ENCODE measurements at regions not wholly inside any gene's neighbourhood (a gene's known extent, or its start where the extent isn't known, plus 50 kb on each side); places are given as distances from the start of the nearest gene placed in this dataset.
"Not testable (repeated sequence)": the region's sequence is repeated elsewhere in the genome, so short reads cannot be mapped to it uniquely, and the experiment has no call there.

DNA sequence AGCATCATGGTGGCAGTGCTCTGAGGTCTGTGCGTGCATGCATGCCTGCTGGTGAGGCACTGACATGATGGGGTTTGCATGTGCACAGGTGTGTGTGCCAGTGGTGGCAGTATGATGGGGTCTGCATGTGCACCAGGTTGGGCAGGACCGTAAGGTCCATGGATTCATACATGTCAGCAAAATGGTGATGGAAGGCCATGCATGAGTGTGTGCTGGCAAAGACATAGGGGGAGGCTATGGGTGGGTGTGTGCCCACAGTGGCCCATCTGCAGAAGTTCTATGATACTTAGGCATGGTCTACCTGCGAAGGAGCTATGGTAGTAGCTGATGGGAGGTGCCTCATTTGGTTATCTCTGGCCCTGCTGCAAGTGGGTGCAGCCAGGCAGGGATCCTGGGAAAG lies 348.0 kb upstream of the TARS1 start:
- no peak overlapping the region for H3K27ac ChIP-seq
- H3K36me3 ChIP-seq: no peaks in the 10 kb centered on the region
- H3K4me1 ChIP-seq: peaks cover 0 to 5% of the 10 kb centered on the region in 2 donors
- H3K9me3 ChIP-seq: no peaks in the 10 kb centered on the region
- DNase-seq (ENCODE audit: low spot score in 2 of 2): no peak
- H3K27me3 ChIP-seq: no peaks in the 10 kb centered on the region
- intact Hi-C loops (cut with DNase I): no loop called here
- TF ChIP-seq CTCF (IDR thresholded peaks at IDR 0.05): no peak
- no peak overlapping the region for H3K4me3 ChIP-seq

DNA sequence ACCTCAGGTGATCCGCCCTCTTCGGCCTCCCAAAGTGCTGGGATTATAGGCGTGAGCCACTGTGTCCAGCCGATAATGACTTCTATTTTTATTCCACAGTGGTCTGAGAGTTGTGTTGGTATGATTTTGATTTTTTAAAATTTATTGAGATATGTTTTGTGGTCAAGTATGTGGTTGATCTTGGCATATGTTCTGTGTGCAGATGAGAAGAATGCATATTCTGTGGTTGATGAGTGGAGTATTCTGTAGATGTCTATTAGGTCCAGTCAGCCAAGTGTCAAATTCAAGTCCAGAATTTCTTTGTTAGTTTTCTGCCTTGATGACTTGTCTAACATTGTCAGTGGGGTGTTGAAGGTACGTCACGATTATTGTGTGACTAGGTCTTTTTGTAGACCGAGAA lies 338.2 kb upstream of the TARS1 start:
- DNase-seq (ENCODE audit: low spot score in 2 of 2): no peak
- TF ChIP-seq CTCF (IDR thresholded peaks at IDR 0.05): no peak
- no peaks in the 10 kb centered on the region for H3K27me3 ChIP-seq
- intact Hi-C loops (cut with DNase I): no loop called here
- H3K4me1 ChIP-seq: no peaks in the 10 kb centered on the region
- no peaks in the 10 kb centered on the region for H3K36me3 ChIP-seq
- no peak overlapping the region for H3K4me3 ChIP-seq
- H3K9me3 ChIP-seq: peaks cover 0 to 9% of the 10 kb centered on the region in 2 donors
- H3K27ac ChIP-seq: no peak overlapping the region

DNA sequence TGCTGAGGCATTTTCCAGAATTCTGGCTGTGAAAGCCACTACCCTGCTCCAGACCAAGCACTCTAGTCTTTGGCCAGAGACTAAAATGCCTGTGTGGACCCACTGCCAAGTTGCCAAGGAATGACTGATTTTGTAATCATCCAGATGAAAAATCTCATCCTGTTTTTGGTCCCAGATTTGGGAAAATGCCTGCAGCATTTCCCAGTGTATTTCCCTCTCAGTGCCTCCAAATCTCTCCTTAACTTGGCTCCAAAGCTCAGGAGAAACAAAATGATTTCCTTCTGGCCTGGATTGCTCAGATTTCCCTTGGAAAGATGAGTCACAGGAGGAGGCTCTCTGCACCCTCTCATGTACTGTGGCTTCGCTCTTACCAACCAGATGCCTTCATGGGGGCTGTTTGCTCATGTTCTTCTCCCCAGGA lies 335.2 kb upstream of the TARS1 start:
- no peak for DNase-seq (ENCODE audit: low spot score in 2 of 2)
- Histone ChIP-seq H3K27ac (peak overlapping the region; percentile 1 to 9), H3K4me3 (no peak overlapping the region), H3K27me3 (no peaks in the 10 kb centered on the region), H3K9me3 (peaks cover 0 to 14% of the 10 kb centered on the region in 2 donors), H3K4me1 (no peaks in the 10 kb centered on the region), H3K36me3 (no peaks in the 10 kb centered on the region)
- intact Hi-C loops (cut with DNase I): no loop called here
- no peak for TF ChIP-seq CTCF (IDR thresholded peaks at IDR 0.05)

GRCh38 chr5:33110496-33110895 lies 330.3 kb upstream of the TARS1 start:
- H3K27ac ChIP-seq; H3K4me1 ChIP-seq; intact Hi-C loops (cut with DNase I); DNase-seq (ENCODE audit: low spot score in 2 of 2); H3K9me3 ChIP-seq; H3K4me3 ChIP-seq; H3K36me3 ChIP-seq; H3K27me3 ChIP-seq: not testable (repeated sequence)

GRCh38 chr5:33114361-33114760 lies 326.4 kb upstream of the TARS1 start:
- Histone ChIP-seq H3K4me1 (no peaks in the 10 kb centered on the region), H3K27ac (no peak overlapping the region), H3K36me3 (no peaks in the 10 kb centered on the region), H3K27me3 (no peaks in the 10 kb centered on the region), H3K9me3 (no peaks in the 10 kb centered on the region), H3K4me3 (no peak overlapping the region)
- intact Hi-C loops (cut with DNase I): no loop called here
- DNase-seq (ENCODE audit: low spot score in 2 of 2): no peak
- no peak for TF ChIP-seq CTCF (IDR thresholded peaks at IDR 0.05)

- H3K27ac ChIP-seq: no peak overlapping the region
- DNase-seq (ENCODE audit: low spot score in 2 of 2): no peak
- intact Hi-C loops (cut with DNase I): no loop called here
- H3K4me1 ChIP-seq: no peaks in the 10 kb centered on the region
- H3K4me3 ChIP-seq: no peak overlapping the region
- H3K36me3 ChIP-seq: no peaks in the 10 kb centered on the region
- no peaks in the 10 kb centered on the region for H3K9me3 ChIP-seq
- no peaks in the 10 kb centered on the region for H3K27me3 ChIP-seq
- TF ChIP-seq CTCF (IDR thresholded peaks at IDR 0.05): no peak
Observed at GRCh38 chr5:33115467-33115866, 325.3 kb upstream of the TARS1 start.

All from ascending aorta (tissue), 2 donors.